Upper lobe of left lung (tissue), 4 donors: ENCODE measurements at regions not wholly inside any gene's neighbourhood (a gene's known extent, or its start where the extent isn't known, plus 50 kb on each side); places are given as distances from the start of the nearest gene placed in this dataset.

Experiments used
- CTCF ChIP-seq, 6 experiments: fragments of 450-650 bp in 4 of 6; fragments of 200-600 bp in 2 of 6; sonication (generic) in 2 of 6; IDR thresholded peaks; one replicate each; pipeline ENCODE4 v1.5.1; 2016 to 2019; ENCODE audit warnings: antibody characterized with exemption in 6 of 6
- POLR2A ChIP-seq, 4 donors: fragments of 450-650 bp; IDR thresholded peaks; one replicate each; pipeline ENCODE4 v1.5.1; 2016 to 2017; ENCODE audit warnings: antibody characterized with exemption in 4 of 4, mild to moderate bottlenecking in 2 of 4

GRCh38 chr2:129784486-129784885, 195.0 kb upstream of the RAB6C start:
- TF ChIP-seq POLR2A (IDR thresholded peaks at IDR 0.05): no peak
- no peak for TF ChIP-seq CTCF (IDR thresholded peaks at IDR 0.05)
